Breast epithelium (tissue), 4 donors: ENCODE measurements at regions not wholly inside any gene's neighbourhood (a gene's known extent, or its start where the extent isn't known, plus 50 kb on each side); places are given as distances from the start of the nearest gene placed in this dataset.

Experiments used
- DNase-seq, 2 donors: peaks; one replicate each; pipeline ENCODE4 v3.0.0-alpha.2; 2019; ENCODE audit warnings: low spot score in 2 of 2
- H3K27ac ChIP-seq, 2 donors: fragments of 200-600 bp; sonication (generic) in 1 of 2; one replicate each; pipeline ENCODE4 v1.5.1; 2016 to 2019; ENCODE audit warnings: mild to moderate bottlenecking in 1 of 2
- H3K27me3 ChIP-seq, 2 donors: fragments of 200-600 bp; sonication (generic) in 1 of 2; one replicate each; pipeline versions ENCODE4 v1.5.1 to v1.6.0; 2017 to 2019; ENCODE audit warnings: control low read depth in 1 of 2, mild to moderate bottlenecking in 1 of 2
- H3K36me3 ChIP-seq: fragments of 200-600 bp; one replicate; pipeline ENCODE4 v1.5.1; 2019
- H3K4me1 ChIP-seq, 2 donors: fragments of 200-600 bp; sonication (generic); one replicate each; pipeline ENCODE4 v1.5.1; 2016 to 2019; ENCODE audit warnings: control low read depth in 1 of 2
- H3K4me3 ChIP-seq, 3 donors: fragments of 200-600 bp; sonication (generic); 1 replicate in 2 of 3; 2 replicates in 1 of 3; pipeline ENCODE4 v1.5.1; 2016 to 2019; ENCODE audit warnings: mild to moderate bottlenecking in 3 of 3, moderate library complexity in 2 of 3
- H3K9me3 ChIP-seq, 2 donors: fragments of 200-600 bp; sonication (generic) in 1 of 2; one replicate each; pipeline ENCODE4 v1.5.1; 2016 to 2019; ENCODE audit warnings: control low read depth in 1 of 2
- CTCF ChIP-seq, 3 donors: fragments of 450-650 bp; IDR thresholded peaks; one replicate each; pipeline ENCODE4 v1.5.1; 2016 to 2017; ENCODE audit warnings: antibody characterized with exemption in 3 of 3, mild to moderate bottlenecking in 3 of 3, moderate library complexity in 3 of 3
- POLR2A ChIP-seq: fragments of 450-650 bp; IDR thresholded peaks from one replicate; pipeline ENCODE4 v1.6.1; 2016; ENCODE audit warnings: antibody characterized with exemption, mild to moderate bottlenecking, moderate library complexity
- POLR2AphosphoS5 ChIP-seq, 3 donors: sonication (generic); formaldehyde crosslinking; IDR thresholded peaks; one replicate each; pipeline ENCODE4 v1.6.1; 2017; ENCODE audit warnings: antibody characterized with exemption in 3 of 3
- intact Hi-C: fragments of 100-400 bp; cut with DNase I; formaldehyde crosslinking; loops from one replicate; pipeline ENCODE4 v1.15.1; 2023; ENCODE audit warnings: low total_unique reads

GRCh38 chr6:28776269-28777146 lies 147.3 kb downstream of the TRIM27 start:
- no peak for DNase-seq
- no peak overlapping the region for H3K4me3 ChIP-seq
- H3K36me3 ChIP-seq: no peaks in the 10 kb centered on the region
- H3K27ac ChIP-seq: no peak overlapping the region
- no peaks in the 10 kb centered on the region for H3K9me3 ChIP-seq
- intact Hi-C loops: no loop called here
- TF ChIP-seq CTCF (IDR thresholded peaks at IDR 0.05) (no peak), POLR2AphosphoS5 (IDR thresholded peaks at IDR 0.05) (no peak)
- no peaks in the 10 kb centered on the region for H3K4me1 ChIP-seq
- peaks cover 5 to 98% of the 10 kb centered on the region in 2 donors for H3K27me3 ChIP-seq

- no peak for DNase-seq
- Histone ChIP-seq H3K36me3 (no peaks in the 10 kb centered on the region), H3K27ac (no peak overlapping the region), H3K4me3 (no peak overlapping the region), H3K4me1 (no peaks in the 10 kb centered on the region), H3K9me3 (no peaks in the 10 kb centered on the region), H3K27me3 (peaks cover 1 to 98% of the 10 kb centered on the region in 2 donors)
- intact Hi-C loops: no loop called here
- TF ChIP-seq POLR2A (no peak), CTCF (IDR thresholded peaks at IDR 0.05) (no peak), POLR2AphosphoS5 (IDR thresholded peaks at IDR 0.05) (no peak)
Observed at GRCh38 chr6:28777147-28777461, 146.7 kb downstream of the TRIM27 start.

DNA sequence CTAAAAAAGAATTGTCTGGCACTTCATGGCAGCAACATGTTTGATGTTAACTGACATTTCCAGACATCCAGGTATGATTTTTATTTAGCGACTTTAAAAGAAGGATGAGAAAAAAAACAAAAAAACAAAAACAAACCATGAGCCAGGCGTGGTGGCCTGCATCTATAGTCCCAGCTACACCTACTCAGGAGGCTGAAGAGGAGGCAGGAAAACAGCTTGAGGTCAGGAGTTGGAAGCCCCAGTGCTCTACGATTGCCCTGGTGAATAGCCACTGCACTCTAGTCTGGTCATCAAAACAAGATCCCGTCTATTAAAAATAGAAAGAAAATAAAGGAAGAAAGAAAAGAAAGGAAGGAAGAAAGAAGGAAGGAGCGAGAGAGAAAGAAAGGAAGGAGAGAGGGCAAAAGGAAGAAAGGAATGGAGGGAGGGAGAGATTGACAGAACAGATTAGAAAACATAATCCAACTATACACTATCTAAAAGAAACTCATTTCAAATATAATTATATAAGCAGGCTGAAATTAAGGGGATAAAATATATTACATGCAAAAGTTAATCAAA lies 141.6 kb downstream of the TRIM27 start:
- Histone ChIP-seq H3K4me1 (no peaks in the 10 kb centered on the region), H3K4me3 (no peak overlapping the region), H3K9me3 (no peaks in the 10 kb centered on the region), H3K27ac (no peak overlapping the region), H3K36me3 (no peaks in the 10 kb centered on the region), H3K27me3 (peaks cover 0 to 96% of the 10 kb centered on the region in 2 donors)
- DNase-seq: no peak
- TF ChIP-seq POLR2AphosphoS5 (IDR thresholded peaks at IDR 0.05): no peak
- intact Hi-C loops: no loop called here

DNA sequence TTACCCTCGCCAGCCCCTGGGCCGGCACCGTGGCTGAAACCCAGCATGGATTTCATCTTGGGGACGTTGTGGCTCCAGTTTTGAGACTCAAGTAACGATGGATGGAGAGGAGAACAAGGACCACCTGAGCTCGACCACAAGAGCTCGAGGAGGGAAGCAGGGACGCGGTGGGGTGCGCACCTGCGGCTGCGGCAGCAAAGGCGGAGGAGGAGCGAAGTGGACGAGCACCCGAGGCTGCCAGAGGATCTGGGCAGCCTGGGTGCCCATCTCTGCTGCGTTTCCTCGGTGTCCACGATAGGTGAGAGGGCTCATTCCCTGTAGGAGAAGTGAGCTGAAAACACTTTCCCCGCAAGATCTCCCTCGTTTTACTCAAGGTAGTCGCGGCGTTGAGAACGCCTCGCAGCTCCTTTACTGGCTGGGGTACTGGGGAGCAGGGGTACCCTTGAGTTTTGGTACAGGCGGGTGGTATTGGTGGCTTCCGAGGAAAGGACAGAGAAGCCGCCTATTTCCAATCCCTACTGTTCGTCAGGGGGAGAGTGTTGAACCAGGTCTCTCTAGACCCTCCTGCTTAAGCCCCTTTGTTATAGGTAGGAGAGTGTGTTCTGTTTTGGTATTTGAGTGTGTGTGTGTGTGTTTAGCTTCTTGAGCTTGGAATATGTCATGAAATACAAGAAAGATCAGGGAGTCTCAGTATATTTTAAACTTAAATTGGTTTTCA lies 137.7 kb downstream of the TRIM27 start:
- Histone ChIP-seq H3K27ac (no peak overlapping the region), H3K36me3 (no peaks in the 10 kb centered on the region), H3K27me3 (peaks cover 0 to 96% of the 10 kb centered on the region in 2 donors), H3K4me3 (no peak overlapping the region), H3K4me1 (no peaks in the 10 kb centered on the region), H3K9me3 (no peaks in the 10 kb centered on the region)
- TF ChIP-seq POLR2A (no peak), POLR2AphosphoS5 (IDR thresholded peaks at IDR 0.05) (no peak), CTCF (IDR thresholded peaks at IDR 0.05) (no peak)
- intact Hi-C loops: no loop called here
- DNase-seq: no peak

GRCh38 chr6:28789553-28790083 lies 134.2 kb downstream of the TRIM27 start:
- Histone ChIP-seq H3K4me3 (peak overlapping the region in 2 of 3 donors; percentile 19 to 20), H3K4me1 (no peaks in the 10 kb centered on the region), H3K36me3 (no peaks in the 10 kb centered on the region), H3K27me3 (peaks cover 0 to 97% of the 10 kb centered on the region in 2 donors), H3K27ac (no peak overlapping the region), H3K9me3 (no peaks in the 10 kb centered on the region)
- TF ChIP-seq CTCF (IDR thresholded peaks at IDR 0.05) (no peak), POLR2AphosphoS5 (IDR thresholded peaks at IDR 0.05) (no peak), POLR2A (no peak)
- DNase-seq: no peak
- intact Hi-C loops: no loop called here
